Stomach (tissue), 8 donors: ENCODE measurements at regions not wholly inside any gene's neighbourhood (a gene's known extent, or its start where the extent isn't known, plus 50 kb on each side); places are given as distances from the start of the nearest gene placed in this dataset.

Experiments
- DNase-seq, 2 donors: peaks; one replicate each; pipeline versions ENCODE4 v3.0.0 to v3.0.0-alpha.2; 2013 to 2019
- H3K27ac ChIP-seq, 5 donors: fragments of 200-600 bp in 4 of 5; sonication (generic) in 4 of 5; one replicate each; pipeline ENCODE4 v1.5.1; 2013 to 2019; ENCODE audit warnings: mild to moderate bottlenecking in 1 of 5, moderate library complexity in 1 of 5
- H3K27me3 ChIP-seq, 3 donors: fragments of 200-600 bp; sonication (generic); one replicate each; pipeline ENCODE4 v1.5.1; 2017 to 2019; ENCODE audit warnings: mixed run types in 1 of 3
- H3K36me3 ChIP-seq, 4 donors: fragments of 200-600 bp; sonication (generic); 1 replicate in 3 of 4; 2 replicates in 1 of 4; pipeline ENCODE4 v1.5.1; 2016 to 2019
- H3K4me1 ChIP-seq, 4 donors: fragments of 200-600 bp; sonication (generic); one replicate each; pipeline ENCODE4 v1.5.1; 2016 to 2019
- H3K4me3 ChIP-seq, 4 donors: fragments of 200-600 bp; sonication (generic) in 3 of 4; one replicate each; pipeline ENCODE4 v1.5.1; 2016 to 2019; ENCODE audit warnings: mild to moderate bottlenecking in 1 of 4
- H3K9me3 ChIP-seq, 4 donors: fragments of 200-600 bp; sonication (generic); one replicate each; pipeline ENCODE4 v1.5.1; 2016 to 2019
- CTCF ChIP-seq, 7 experiments: fragments of 450-650 bp in 4 of 7; fragments of 200-600 bp in 3 of 7; sonication (generic) in 3 of 7; IDR thresholded peaks; one replicate each; pipeline ENCODE4 v1.5.1; 2016 to 2019; ENCODE audit warnings: antibody characterized with exemption in 7 of 7, control low read depth in 2 of 7, mild to moderate bottlenecking in 1 of 7
- EP300 ChIP-seq: sonication (generic); formaldehyde crosslinking; IDR thresholded peaks from one replicate; pipeline ENCODE4 v1.6.1; 2017; ENCODE audit warnings: antibody characterized with exemption
- POLR2A ChIP-seq, 4 donors: fragments of 450-650 bp; IDR thresholded peaks; one replicate each; pipeline ENCODE4 v1.6.1; 2016; ENCODE audit warnings: antibody characterized with exemption in 4 of 4, control low read depth in 2 of 4, mild to moderate bottlenecking in 1 of 4, moderate library complexity in 1 of 4
- POLR2AphosphoS5 ChIP-seq, 3 donors: sonication (generic); formaldehyde crosslinking; IDR thresholded peaks; one replicate each; pipeline ENCODE4 v1.6.1; 2016; ENCODE audit warnings: antibody characterized with exemption in 3 of 3
- WGBS, 5 donors: extraction: QIAGEN DNeasy Blood & Tissue Kit in 3 of 5; methylation state at CpG; one replicate each; pipeline versions ENCODE4 v1.1.5 to v1.1.7; 2013 to 2018; 5-methylcytosine and 5-hydroxymethylcytosine counted together
- intact Hi-C: fragments of 100-400 bp; cut with DNase I; formaldehyde crosslinking; loops from one replicate; pipeline ENCODE4 v1.15.1; 2023; ENCODE audit warnings: low total_unique reads
- donor health status: healthy with polysubstance abuse.
- donor health status: Bipolar disorder and iron deficiency.
- donor health status: healthy.

- TF ChIP-seq POLR2AphosphoS5 (IDR thresholded peaks at IDR 0.05): no peak
- no peak for TF ChIP-seq EP300
- TF ChIP-seq CTCF (IDR thresholded peaks at IDR 0.05): no peak
- no peak for TF ChIP-seq POLR2A (IDR thresholded peaks at IDR 0.05)
- WGBS, 5 donors: 68 to 87% (median 82%) methylated on average over 6 to 7 of the region's 7 CpGs
- Histone ChIP-seq H3K9me3 (peaks cover 0 to 7% (median 3%) of the 10 kb centered on the region in 4 donors), H3K27me3 (no peaks in the 10 kb centered on the region), H3K36me3 (no peaks in the 10 kb centered on the region), H3K4me3 (no peak overlapping the region), H3K4me1 (no peaks in the 10 kb centered on the region), H3K27ac (no peak overlapping the region)
- intact Hi-C loops: no loop called here
- DNase-seq: no peak
Observed at GRCh38 chr3:81154611-81155143, 606.8 kb downstream of the GBE1 start.

- Histone ChIP-seq H3K4me3 (no peak overlapping the region), H3K9me3 (peaks cover 0 to 7% (median 3%) of the 10 kb centered on the region in 4 donors), H3K27ac (no peak overlapping the region), H3K36me3 (no peaks in the 10 kb centered on the region), H3K4me1 (no peaks in the 10 kb centered on the region), H3K27me3 (no peaks in the 10 kb centered on the region)
- intact Hi-C loops: no loop called here
- WGBS, 5 donors: 80 to 86% (median 82%) methylated on average over 2 of the region's 2 CpGs
- TF ChIP-seq EP300: no peak
- no peak for TF ChIP-seq POLR2A (IDR thresholded peaks at IDR 0.05)
- TF ChIP-seq POLR2AphosphoS5 (IDR thresholded peaks at IDR 0.05): no peak
- TF ChIP-seq CTCF (IDR thresholded peaks at IDR 0.05): no peak
- no peak for DNase-seq
Observed at GRCh38 chr3:81152156-81152555, 609.3 kb downstream of the GBE1 start.

GRCh38 chr3:81132995-81133394 lies 628.5 kb downstream of the GBE1 start:
- no peaks in the 10 kb centered on the region for H3K27me3 ChIP-seq
- no peak for DNase-seq

GRCh38 chr3:81105789-81106488 lies 655.5 kb downstream of the GBE1 start:
- H3K4me1 ChIP-seq: no peaks in the 10 kb centered on the region
- no peaks in the 10 kb centered on the region for H3K27me3 ChIP-seq
- 47 to 59% (median 52%) methylated on average over 5 of the region's 5 CpGs for WGBS, 5 donors
- no peak overlapping the region for H3K27ac ChIP-seq
- peak in 1 of 2 donors; percentile 2 for DNase-seq
- peaks cover 0 to 3% (median 0%) of the 10 kb centered on the region in 4 donors for H3K9me3 ChIP-seq
- TF ChIP-seq POLR2AphosphoS5 (IDR thresholded peaks at IDR 0.05): no peak
- TF ChIP-seq EP300: no peak
- TF ChIP-seq CTCF (IDR thresholded peaks at IDR 0.05): no peak
- TF ChIP-seq POLR2A (IDR thresholded peaks at IDR 0.05): no peak
- H3K36me3 ChIP-seq: no peaks in the 10 kb centered on the region
- intact Hi-C loops: no loop called here
- no peak overlapping the region for H3K4me3 ChIP-seq

More at GRCh38 chr3:81132995-81133394, 628.5 kb downstream of the GBE1 start:
- Histone ChIP-seq H3K27ac (no peak overlapping the region), H3K36me3 (no peaks in the 10 kb centered on the region), H3K9me3 (no peaks in the 10 kb centered on the region), H3K4me3 (no peak overlapping the region), H3K4me1 (no peaks in the 10 kb centered on the region)
- 85 to 88% (median 86%) methylated on average over 1 of the region's 1 CpG for WGBS, 5 donors
- intact Hi-C loops: no loop called here
- TF ChIP-seq POLR2AphosphoS5 (IDR thresholded peaks at IDR 0.05) (no peak), EP300 (no peak), CTCF (IDR thresholded peaks at IDR 0.05) (no peak), POLR2A (IDR thresholded peaks at IDR 0.05) (no peak)
